Heart left ventricle (tissue), 13 donors: ENCODE measurements at regions not wholly inside any gene's neighbourhood (a gene's known extent, or its start where the extent isn't known, plus 50 kb on each side); places are given as distances from the start of the nearest gene placed in this dataset.

Experiments used
- POLR2A ChIP-seq, 2 donors: fragments of 450-650 bp; IDR thresholded peaks; one replicate each; pipeline ENCODE4 v1.6.1; 2017; ENCODE audit warnings: antibody characterized with exemption in 2 of 2, mild to moderate bottlenecking in 2 of 2, moderate library complexity in 2 of 2
- TF ChIP-seq, protein P1 (sequence below), 12 donors: fragments of 200-600 bp; sonication (generic) in 4 of 12; IDR thresholded peaks; one replicate each; pipeline versions ENCODE4 v1.5.0 to v1.8.0; 2018 to 2022; ENCODE audit warnings: antibody characterized with exemption in 12 of 12, mild to moderate bottlenecking in 5 of 12
- donor health status: ischemic (EF 13 %, LVEDD 7.1; RV severe dilation, severe dysfunction).
- donor health status: DM: no; HTN: yes; CAD: no.
- donor health status: DM: no; HTN: no; CAD: no.
- donor health status: ischemic (EF 25% LVEDD 6.9; RV normal size, moderate dysfunction).
- donor health status: ischemic (EF 25% LVEDD 5.7; RV mildly dilated, moderate dysfunction).
- donor health status: ischemic (EF 35%, LVEDD 5.7; RV mildly dilated, moderate dysfunction).
- donor health status: nonischemic (EF 11% LVEDD 7.7; RV severe dilation, severe dysfunction).
- donor health status: DM: yes; HTN: yes; CAD: no.
- donor health status: PGD.
- donor health status: ischemic (EF 29% LVEDD 5.4; RV normal size, mild dysfunction).
- donor health status: nonischemic (EF 23%, LVEDD 6.1; RV moderate dilation, normal function).

GRCh38 chr6:6390849-6391602, 70.6 kb upstream of the F13A1 start:
- TF ChIP-seq, protein P1, sequence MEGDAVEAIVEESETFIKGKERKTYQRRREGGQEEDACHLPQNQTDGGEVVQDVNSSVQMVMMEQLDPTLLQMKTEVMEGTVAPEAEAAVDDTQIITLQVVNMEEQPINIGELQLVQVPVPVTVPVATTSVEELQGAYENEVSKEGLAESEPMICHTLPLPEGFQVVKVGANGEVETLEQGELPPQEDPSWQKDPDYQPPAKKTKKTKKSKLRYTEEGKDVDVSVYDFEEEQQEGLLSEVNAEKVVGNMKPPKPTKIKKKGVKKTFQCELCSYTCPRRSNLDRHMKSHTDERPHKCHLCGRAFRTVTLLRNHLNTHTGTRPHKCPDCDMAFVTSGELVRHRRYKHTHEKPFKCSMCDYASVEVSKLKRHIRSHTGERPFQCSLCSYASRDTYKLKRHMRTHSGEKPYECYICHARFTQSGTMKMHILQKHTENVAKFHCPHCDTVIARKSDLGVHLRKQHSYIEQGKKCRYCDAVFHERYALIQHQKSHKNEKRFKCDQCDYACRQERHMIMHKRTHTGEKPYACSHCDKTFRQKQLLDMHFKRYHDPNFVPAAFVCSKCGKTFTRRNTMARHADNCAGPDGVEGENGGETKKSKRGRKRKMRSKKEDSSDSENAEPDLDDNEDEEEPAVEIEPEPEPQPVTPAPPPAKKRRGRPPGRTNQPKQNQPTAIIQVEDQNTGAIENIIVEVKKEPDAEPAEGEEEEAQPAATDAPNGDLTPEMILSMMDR (IDR thresholded peaks at IDR 0.05) = no peak
- no peak for TF ChIP-seq POLR2A (IDR thresholded peaks at IDR 0.05)
